IPS-NIHi7 (cell line): ENCODE measurements at regions not wholly inside any gene's neighbourhood (a gene's known extent, or its start where the extent isn't known, plus 50 kb on each side); places are given as distances from the start of the nearest gene placed in this dataset.

ENCODE experiments used
- DNase-seq: peaks from one replicate; pipeline ENCODE4 v3.0.0; 2012; ENCODE audit warnings: mixed read lengths; ENCODE audit errors: extremely low spot score

- DNase-seq, result no peak
These were observed 366.3 kb downstream of the AACS start for GRCh38 chr12:125431516-125431915.

- no peak for DNase-seq
These were observed 368.9 kb downstream of the AACS start for GRCh38 chr12:125434131-125434530.

- DNase-seq, result no peak
These were observed 369.8 kb downstream of the AACS start for GRCh38 chr12:125434936-125435443.

DNA sequence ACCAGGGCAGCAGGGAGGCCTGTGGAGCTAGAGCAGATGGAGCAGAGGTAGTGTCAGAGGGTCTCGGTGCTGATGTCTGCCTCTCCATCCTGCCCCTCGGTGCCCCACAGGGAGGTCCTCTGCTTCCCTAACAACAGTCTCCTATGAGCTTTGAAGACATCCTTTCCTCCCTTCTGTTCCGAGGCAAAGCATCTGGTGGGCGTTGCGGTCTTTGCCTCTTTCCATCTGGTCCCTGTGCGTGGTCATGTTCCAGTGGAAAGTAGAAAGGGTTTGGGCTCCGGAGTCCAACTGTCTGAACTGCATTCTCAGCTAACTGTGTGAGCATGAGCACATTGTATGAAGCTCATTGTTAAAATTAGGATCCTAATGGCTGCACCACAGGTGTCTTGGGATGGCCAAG, 370.6 kb downstream of the AACS start:
- no peak for DNase-seq

DNA sequence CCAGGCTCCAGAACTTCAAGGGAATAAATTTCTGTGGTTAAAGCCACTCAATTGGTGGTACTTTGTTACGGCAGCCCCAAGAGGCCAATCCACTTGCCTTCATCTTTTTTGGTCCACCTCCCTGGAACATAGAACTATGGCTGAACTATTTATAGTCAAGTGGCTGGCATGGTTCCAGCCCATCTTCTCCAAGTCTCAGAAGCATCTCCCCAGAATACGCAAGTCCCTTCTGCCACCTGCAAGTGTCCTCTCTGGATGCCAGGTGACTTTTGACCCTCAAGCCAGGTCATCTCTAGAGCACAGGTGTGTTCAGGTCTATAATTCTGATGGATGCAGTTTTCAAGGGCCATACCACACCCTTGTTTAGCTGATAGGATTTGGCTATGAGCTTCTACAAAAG, 371.5 kb downstream of the AACS start:
- DNase-seq, result no peak

- no peak for DNase-seq
These were observed 375.2 kb downstream of the AACS start for GRCh38 chr12:125440399-125440798.

GRCh38 chr12:125443341-125443740, 378.1 kb downstream of the AACS start:
- no peak for DNase-seq

DNA sequence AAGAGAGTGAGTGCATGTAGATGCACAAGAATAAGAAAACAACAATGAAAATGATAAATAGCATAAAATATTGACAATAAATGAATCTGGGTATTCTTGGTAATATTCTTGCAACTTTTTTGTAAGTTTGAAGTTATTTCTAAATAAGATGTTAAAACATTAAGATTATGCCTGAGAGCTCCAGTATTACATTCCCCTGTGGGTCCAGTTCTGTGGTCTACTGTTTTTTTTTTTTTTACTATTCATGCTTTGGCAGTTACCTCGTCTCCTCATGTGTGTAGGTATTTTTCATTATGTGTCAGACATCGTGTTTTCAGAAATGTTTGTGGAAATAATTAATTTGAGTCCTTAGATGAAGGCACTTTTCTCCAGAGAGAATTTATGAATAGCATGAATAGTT, 386.2 kb downstream of the AACS start:
- DNase-seq, result no peak

GRCh38 chr12:125453751-125454150, 388.5 kb downstream of the AACS start:
- no peak for DNase-seq

- no peak for DNase-seq
These were observed 389.1 kb downstream of the AACS start for GRCh38 chr12:125454291-125454690.

DNA sequence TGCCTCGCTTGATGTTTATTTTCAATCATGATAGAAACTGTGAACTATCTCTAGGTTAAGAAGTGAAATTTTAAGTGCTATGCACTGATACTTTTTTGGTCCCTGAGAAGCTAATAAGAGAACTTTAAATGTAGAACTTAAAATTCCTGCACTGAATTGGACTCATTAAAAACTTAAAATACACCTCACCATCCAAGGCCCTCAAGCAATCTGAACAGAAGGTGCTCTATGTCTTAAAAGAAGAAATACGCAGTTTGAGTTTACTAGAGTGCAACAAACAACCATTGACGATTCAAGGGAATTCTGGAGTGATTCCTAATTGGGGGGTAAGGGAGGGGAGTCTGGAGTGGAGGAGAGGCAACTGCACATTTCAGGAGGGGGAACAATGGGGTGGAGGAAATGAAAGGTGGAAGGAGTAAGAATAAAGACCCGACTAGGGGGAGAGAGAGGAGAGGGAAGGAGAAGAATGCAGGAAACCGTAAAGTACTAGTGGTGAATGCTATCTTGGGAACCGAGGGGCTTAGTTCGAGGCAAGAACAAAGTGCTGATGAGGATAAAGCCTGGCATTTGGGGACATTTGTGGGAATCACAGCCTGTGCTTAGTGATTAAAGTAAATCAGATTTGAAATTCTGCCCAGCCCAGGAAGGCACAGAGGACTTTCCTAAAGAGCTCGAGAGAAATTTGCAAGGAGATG, 389.7 kb downstream of the AACS start:
- DNase-seq, result no peak

- no peak for DNase-seq
These were observed 390.3 kb downstream of the AACS start for GRCh38 chr12:125455556-125455955.

DNA sequence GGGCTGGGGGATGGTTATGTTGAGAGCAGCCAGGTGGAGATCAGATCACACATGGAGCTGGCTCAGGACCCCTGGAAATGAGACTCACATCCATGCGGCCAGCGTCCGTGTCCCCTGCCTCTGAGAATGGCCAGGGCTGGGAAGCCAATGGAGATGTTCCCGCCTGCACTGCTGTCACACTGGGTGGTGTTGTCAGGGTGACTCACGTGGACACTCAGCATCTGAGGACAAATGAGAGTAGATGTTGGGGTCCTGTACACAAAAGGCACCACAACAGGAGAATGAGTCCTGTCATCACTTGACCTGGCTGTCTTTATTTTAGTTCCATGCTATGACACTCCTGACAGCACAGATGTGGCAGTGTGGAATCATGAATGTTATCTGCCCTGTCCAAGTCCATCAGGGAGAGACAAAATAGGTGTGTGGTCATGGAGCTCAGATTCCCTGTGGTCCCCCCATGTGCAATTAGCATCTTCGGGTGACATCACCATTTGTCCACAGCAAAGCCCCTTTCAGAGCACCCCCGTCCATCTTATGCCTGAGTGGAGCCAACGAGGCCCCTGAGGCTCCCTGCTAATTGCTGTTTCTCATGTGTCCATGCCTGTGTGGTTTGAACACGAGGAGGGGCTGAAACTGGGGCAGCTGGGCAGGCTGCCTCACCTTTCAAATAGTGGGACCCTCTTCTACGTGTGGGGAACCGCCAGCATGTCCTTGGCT, 393.5 kb downstream of the AACS start:
- DNase-seq, result no peak

DNA sequence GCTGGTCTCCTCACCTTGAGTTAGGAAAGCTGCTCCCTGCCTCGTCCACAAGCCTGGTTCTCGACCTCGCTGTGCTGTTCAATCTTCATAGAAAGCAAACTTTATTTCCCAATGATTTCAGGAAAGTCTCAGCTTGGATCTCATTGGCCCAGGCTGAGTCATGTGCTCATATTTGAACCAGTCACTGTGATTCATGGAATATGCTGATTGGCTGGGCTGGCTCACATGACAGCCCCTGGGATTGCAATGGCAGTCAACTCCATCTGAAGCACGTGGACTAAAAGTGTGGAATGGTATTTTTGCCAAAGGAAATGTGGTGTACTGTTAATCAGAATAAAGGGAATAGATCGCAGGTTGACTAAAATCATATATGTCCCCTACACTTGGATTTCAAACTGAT, 396.6 kb downstream of the AACS start:
- DNase-seq, result no peak

GRCh38 chr12:125463386-125463785, 398.2 kb downstream of the AACS start:
- no peak for DNase-seq

DNA sequence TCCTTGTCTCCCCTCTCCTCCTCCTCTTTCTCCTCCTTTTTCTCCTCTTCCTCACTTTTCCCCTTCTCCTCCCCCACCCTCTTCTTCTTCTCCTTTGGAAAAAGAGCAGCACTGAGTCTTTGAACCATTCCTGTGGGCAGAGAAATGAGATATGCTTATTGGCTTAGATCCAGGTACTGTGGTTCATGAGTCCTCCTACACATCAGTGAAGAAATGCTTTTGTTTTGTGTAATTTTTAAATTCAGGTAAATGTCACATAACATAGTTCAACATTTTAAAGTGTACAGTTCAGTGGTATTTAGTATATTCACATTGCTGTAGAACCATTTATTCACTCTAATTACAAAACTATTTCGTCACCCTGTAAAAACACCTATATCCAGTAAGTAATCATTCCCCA, 402.1 kb downstream of the AACS start:
- DNase-seq, result no peak

GRCh38 chr12:125469683-125470082, 404.4 kb downstream of the AACS start:
- no peak for DNase-seq

- no peak for DNase-seq
These were observed 405.9 kb downstream of the AACS start for GRCh38 chr12:125470838-125471783.

- no peak for DNase-seq
These were observed 408.3 kb downstream of the AACS start for GRCh38 chr12:125473501-125473900.

- no peak for DNase-seq
These were observed 422.1 kb downstream of the AACS start for GRCh38 chr12:125487336-125487735.

GRCh38 chr12:125491553-125491952, 426.3 kb downstream of the AACS start:
- no peak for DNase-seq
